HG03565 (cell line): ENCODE measurements at regions not wholly inside any gene's neighbourhood (a gene's known extent, or its start where the extent isn't known, plus 50 kb on each side); places are given as distances from the start of the nearest gene placed in this dataset.

Source experiments
- ATAC-seq: cut with Tn5 transposase; IDR thresholded peaks from one replicate; pipeline ENCODE4 v1.9.1; 2021; ENCODE audit warnings: mild to moderate bottlenecking, moderate library complexity; ENCODE audit not compliant: unreplicated experiment

DNA sequence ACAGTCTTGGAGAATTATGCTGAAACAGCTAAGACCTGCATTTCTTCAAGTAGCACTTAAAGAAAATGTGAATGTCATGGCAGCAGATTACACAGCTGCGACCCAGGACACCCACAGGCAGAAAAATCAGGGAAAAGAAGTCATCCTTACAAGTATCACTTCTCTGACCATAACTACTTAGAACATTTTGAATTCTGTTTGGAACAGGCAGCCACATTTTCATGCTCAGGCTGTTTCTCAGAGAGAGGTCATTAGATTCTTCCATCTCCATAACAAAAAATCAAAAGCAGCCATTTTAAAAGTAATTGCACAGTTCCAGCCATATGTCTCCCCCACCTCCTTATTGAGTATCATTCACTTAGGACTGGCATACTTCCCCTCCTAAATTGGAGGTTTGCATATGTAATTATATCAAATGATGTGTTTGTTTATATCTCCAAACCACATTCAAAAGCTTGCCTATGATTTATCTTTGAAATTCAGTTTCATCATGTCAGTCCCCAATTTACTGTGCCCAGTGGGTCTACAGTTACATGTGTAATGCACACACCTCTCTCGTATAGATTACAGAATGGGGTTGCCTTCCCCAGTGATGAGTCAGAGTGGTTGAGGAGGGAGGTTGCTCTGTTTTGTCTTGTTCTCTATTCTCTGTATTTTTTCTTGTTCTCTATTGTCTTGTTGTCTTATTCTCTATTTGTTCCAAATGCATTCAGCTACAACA lies 276.5 kb upstream of the MTNR1B start:
- no peak for ATAC-seq

DNA sequence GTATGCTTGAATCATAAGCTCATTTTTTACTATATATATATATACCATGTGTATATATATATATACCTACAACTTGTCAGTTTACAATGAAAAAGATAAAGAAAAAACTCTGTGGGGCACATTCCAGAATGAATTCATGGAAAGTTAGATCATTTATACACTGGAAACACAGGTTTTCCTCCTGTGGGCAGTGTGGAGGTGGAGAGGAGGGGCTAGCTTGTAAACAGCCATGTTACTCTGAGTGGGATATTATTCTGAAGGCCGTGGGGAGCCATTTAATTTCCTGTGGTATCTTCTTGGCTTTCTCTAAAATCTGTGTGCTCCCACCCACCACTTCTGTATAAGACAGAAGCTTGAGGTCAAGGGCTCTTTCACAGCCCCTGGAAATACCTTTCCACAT lies 273.4 kb upstream of the MTNR1B start:
- no peak for ATAC-seq

DNA sequence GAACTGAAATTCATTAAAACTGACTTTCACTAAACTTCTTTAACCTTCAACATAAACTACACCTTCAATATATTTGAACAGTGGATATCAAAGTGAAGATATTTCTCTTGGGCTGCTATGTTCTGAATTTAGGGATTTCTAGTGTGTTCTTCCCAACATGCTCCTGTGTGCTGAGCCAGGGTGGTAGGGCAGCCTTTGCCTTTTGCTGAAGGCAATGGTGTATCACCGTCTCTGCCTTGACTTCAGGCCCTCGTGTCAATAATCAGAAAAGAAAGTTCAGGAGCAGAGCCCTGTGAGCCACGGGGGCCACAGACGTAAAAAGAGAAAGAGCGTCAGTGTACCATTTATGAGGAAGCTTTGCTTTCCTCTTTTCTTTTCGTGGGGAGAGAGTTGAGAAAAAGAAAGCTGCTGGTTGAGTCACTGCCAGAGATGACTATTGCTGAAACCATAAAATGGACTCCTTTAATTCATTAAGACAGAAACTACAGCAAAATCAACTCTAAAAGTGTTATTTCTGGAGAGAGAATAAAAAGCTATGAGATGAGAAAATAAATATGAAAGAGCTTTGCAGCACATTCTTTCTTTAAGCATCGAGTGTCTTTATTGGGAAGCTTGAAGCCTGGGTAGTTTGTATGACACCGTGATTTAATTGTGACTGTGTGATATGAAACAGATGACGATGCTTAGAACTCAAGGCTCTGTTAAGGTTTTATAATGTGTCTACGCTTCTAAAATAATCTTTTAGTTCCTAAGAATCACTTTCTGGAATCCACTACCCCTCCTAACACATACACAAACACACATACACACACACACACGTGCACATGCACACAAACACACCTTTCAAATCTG lies 271.8 kb upstream of the MTNR1B start:
- ATAC-seq, result no peak

DNA sequence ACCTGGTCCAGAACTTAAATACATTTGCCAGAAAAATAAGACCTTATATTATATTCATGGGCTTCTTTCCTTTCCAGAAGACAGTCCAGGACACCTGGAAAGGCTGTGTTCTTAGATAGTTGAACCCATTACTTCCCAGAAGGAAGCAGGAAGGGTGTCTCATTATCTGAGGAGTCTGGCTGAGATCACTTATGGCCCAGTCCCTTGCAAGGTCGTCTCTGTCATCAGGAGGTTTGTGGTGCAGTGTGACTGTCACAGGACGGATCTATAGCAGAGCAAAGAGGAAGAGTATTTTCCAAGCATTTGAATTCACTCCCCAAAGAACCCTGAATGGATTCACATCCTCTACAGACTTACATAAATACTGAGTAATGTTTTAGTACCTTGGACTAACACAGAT lies 270.7 kb upstream of the MTNR1B start:
- no peak for ATAC-seq

DNA sequence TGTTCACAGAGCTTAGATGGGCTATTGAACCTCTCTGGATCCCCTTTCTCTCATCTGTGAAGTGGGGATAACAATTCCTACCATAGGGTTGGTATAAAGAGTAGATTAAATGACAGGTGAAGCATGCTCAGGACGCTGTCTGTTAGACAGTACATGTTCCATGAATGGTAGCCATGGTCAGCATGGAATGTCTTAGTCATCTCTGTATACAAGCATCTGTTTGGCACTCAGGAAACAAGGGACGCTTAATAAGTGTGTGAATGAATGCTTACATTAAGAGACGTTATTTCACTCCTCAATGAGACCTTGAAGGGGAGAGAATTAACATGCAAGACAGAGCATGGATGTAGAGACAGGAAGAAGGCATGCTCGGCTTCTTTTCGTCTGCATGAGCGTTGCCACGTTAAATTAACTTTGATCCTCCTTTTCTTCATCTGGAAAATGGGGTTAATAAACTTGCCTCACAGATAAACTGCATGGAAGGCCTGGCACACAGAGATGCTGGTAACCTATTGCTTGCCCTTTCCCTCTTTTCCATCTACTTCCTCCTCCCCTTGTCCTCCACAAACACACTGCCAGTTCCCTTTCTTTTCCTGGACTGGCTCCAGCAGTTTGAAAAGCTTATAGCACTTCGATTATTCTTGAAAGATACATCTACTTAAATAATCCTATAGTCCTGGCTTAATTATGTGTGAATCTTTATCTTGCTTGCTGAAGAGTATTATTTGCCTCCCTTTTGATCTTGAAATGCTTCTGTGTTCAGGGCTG lies 267.2 kb upstream of the MTNR1B start:
- no peak for ATAC-seq

DNA sequence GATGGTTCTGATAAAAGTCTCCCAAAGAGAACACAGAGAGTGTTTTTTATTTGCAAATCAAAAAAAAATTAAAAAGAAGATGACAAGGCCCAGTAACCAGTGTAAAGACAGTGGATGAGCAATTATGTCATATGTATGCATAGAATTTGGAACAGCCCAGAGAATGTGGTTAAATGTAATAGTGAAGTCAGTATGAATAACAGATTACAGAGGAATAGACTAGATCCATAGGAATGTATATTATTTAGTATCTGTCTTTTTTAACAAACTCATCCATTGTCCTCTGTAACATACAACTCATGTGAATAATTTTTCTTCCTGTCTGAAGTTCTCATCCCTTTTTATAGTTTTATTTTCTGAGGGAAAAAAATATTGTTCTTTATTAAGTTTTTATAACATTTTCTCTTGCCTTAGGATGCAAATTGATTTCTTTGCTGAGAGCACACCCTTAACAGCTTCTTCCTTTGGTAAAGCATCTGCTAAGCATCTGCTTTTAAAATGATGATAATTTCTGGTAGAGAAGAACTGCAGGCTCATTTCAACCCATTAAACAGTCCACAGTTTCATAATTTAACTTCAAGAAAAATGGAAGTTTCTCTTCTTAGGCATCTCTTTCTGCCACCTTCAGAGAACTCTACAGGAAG lies 266.5 kb upstream of the MTNR1B start:
- no peak for ATAC-seq

DNA sequence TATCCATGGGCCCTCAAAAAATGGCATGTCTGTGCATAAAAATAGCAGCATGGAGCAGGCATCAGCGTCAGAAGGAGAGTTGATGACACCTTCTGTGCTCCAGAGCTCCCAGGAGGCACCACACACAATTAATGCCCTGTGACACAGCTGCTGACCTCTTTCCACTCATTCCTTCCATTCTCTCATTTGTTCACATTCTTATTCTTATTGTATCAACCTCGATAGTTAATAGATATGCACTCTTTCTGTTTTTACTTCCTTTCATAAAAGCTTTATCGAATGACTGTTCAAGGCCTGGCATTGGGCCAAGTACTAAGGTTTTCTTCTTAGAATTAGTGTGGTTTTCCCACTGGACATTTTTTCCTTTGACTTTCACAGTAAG lies 266.0 kb upstream of the MTNR1B start:
- ATAC-seq, result no peak

DNA sequence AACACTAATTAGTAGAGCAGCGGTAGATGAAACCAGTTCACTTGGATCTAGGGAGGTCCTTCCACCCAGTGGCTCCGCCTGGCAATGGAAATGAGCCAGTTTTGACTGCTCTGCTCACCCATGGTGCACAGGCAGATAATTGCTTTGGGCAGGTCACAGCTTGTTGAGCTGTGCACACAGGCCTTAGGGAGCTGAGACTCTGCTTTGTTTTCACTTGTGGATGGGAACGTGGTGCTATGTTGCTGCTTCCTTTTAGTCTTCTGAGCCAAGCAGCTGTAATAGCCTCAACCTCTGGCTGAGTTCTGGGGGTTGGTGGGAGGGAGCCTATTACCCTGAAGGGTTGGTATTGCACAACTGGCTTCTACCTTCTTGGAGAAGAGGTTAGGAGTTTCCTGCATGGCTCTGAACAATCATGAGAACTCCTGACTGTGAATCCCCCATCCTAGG lies 262.3 kb upstream of the MTNR1B start:
- no peak for ATAC-seq

DNA sequence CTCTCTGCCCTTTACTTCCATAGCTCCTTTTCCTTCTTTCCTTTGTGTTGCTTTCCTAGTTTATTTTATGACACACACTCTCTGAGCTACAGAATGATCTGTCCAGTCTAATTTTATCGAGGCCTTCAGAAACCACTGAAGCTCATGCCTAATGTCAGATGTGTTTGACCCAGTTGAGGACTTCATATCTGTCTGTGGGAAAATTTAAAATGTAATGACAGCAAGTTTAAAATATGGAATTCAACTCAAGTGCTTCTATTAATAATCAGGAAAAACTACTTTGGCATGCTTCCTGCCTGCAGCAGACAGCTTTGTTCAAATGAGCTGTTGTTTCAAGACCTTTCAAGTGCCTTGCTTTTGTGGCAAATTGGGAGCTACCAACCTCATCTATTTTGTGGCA lies 261.8 kb upstream of the MTNR1B start:
- no peak for ATAC-seq

DNA sequence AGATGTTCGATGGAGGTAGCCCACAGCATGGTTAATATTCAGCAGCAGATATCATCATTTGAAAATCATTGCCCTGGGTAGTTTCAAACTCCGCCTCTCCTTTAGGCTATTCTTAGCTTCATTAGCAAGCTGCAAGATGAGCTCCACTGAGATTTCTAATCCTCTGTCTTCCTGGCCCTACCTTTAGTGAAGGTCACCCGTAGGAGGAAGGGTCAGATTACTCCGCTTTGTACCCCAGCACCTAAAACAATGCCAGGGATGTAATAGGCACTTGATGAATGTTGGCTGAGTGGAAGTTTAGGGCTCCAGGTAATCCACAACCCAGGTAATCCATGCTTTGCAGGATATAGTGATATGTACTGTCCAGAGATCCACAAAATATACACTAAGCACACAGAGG lies 260.1 kb upstream of the MTNR1B start:
- no peak for ATAC-seq

DNA sequence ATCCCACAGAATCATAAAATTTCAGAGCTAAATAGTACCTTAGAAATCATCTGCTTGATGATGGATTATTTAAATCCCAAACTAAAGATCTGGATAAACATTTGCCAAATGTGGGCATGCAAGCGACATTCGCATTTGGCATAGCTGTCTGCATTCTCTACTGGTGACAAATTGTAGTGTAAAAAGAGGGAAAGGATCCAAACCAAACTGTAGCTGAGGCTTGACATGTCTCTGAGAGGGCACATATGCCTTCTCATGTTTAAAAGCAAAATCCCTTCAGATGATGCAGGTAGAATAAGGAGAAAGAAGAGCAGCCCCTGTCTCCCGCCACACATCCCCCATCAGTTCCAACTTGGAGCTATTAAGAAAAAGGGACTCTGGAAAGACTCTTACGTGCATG lies 257.5 kb upstream of the MTNR1B start:
- ATAC-seq, result no peak

DNA sequence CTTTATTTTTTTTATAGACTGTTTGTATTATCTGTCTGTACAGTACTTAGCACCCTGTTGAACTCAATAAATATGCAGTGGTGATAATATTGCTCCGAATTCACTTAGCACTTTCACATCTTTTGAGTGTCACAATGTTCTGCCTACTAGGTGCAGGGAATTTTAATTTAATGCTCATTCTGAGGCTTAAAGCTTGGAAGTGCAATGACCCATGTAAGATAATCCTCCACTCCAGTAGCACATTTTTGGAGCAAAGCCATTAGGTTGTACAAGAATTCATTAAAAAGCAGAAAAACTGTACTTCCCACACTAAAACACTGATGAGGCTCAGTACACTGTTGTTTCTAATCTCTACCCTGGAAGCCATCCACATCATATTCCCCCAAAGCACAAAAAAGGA lies 255.3 kb upstream of the MTNR1B start:
- ATAC-seq, result no peak

DNA sequence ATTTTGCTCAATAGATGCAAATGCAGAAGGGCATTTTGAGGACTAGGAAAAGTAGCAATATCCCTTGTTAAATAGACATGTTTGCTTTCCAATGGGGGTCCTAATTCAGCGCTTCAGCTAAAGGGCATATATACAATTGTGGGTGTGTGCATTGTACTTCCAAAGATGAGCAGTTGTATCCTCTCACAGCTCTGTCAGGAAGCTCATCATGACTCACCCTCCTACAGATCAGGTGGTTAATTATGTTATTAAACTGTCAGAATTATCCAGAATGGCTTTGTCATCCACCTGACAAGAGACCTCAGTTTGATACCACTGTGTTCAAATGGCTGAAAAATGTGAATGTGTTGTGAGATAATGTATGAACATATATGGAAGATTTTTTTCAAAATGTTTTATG lies 252.2 kb upstream of the MTNR1B start:
- no peak for ATAC-seq

DNA sequence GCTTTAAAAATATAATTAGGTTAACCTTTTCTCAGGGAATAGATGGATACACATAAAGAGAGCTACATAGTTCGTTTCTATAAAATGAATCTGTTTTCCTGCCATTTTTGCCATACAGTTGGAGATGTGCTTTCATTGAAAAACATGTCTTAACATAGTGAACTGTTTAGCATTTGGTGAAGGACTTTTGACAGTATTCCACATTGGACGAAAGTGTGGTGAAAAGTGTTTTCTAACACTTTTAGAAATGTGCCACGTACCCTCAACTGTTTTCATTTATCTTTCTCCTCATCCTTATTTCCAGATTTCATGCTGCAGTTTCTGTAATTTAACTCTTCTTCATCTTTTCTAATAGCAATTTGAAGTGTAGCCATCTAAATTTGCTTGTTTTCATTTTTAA lies 249.1 kb upstream of the MTNR1B start:
- ATAC-seq, result no peak

DNA sequence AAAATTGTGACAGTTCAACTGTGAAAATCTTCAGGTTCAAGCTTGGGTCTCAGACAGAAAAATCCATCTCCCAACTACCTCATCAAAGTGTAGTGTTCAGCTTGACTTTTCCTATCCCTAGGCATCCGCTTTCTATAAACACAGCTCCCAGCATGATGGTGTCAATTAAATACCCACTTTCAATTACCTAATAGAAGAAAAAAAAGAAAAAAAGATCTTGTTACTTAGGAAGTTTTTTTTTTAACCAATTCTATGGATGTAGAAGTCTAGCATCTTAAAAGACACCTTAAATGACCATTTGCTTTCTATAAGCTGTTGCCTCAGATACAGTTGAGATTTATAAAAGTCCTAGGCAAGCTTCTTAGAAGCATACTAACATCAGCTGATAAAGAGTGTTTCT lies 244.1 kb upstream of the MTNR1B start:
- ATAC-seq, result no peak

DNA sequence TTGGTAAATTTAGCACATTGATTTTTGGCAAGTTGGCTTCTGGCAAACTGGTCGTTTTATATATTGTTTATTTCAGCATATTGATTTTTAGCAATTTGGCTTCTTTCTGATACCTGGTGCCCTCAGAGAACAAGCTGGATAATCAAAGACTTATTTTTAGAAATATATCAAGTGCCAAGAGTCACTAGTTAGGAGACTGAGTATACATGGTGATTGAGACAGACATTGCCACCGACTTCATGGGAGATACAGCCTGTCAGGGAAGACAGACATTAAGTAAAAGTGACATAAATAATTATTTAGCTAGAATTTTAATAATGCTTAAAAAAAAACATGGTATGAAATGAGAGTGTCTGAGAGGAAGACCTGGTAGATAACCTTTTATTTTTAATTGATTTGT lies 242.3 kb upstream of the MTNR1B start:
- ATAC-seq, result no peak

DNA sequence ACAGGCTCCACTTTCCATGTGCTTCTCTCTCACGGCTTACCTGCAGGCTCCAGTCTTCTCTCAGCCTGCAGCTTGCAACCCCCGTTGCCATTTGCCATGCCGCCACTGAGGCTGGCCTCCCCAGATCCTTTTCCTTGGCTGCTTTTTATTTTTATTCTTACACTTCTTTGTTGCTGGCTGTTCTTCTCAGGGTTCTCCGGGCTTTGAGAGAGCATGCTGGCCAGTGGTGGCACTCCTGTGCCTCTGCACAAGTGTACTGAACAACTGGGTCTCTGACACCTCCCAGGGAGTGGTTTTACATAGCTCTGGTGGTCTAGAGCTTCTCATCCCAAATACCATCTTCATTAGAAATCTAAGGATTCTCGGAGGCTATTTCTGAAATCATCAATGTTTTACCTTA lies 241.7 kb upstream of the MTNR1B start:
- no peak for ATAC-seq

DNA sequence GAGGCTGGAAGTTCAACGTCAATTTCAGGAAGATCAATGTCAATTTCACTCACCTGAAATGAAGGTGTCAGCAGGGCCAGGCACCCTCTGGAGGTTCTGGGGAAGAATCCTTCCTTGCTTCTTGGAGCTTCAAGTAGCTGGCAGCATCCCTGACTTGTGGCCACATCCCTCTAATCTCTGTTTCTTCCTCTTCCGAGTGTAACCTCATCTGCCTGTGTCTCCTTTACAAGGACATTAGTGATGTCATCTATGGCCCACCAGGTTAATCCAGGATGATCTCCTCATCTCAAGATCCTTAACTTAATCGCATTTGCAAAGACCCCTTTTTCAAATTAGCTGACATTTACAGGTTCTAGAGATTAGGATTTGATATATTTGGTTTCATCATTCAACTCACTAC lies 240.8 kb upstream of the MTNR1B start:
- ATAC-seq, result no peak

DNA sequence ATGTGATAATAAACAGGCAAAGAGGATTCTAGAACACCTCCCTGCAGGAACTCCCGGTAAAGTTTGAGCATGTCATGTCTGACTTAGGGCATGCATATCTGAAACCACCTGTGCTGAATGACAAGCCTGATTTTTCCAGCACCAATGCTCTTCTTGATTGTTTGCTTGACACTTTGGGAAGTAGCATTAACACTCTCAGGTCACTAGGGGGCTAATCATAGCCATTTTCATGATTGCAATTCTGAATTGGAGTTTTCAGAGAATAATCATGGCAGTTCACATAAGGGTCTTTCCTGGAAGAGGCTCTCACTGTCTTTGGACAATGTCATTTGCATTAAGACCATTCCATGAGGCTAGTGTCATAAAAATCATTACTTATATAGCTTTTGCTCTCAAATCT lies 234.4 kb upstream of the MTNR1B start:
- ATAC-seq, result no peak

DNA sequence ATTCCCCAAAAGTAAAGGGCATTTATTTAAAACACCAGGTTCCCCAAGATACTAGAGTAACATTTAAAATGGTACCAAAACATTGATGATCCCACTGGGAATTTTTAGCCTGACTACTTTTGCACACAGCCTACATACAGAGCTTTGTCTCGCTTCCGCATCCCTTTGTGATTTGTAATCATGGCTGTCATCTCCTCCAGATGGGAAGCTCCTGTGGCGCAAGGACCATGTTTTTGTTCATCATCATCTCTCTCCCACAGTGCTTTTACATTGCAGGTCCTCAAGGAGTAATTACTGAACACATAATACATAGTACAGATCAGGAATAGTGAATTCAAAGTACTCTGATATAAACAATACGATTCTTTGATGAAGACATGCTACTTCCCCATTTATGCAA lies 231.2 kb upstream of the MTNR1B start:
- no peak for ATAC-seq

DNA sequence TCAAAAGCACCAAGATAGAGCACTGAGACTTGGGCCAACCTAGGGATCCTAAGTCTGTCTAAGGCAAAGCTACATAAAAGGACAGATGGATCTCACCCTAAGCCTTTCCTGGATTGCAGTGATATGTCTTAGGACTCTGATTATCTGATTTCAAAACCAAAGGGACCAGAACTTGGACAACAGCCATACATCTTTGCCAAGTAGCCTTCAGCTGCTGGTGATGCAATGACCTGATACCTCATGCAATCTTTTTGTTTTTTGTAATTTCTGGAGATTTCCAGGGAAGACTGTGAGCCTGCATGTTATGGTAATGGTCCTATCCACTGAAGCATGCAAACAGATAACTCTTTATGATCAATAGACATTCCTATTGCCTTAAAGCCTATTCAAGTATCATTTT lies 230.4 kb upstream of the MTNR1B start:
- ATAC-seq, result no peak
